OCI-M1 (cell line): ENCODE measurements at regions not wholly inside any gene's neighbourhood (a gene's known extent, or its start where the extent isn't known, plus 50 kb on each side); places are given as distances from the start of the nearest gene placed in this dataset.

Experiments used
- DNase-seq: peaks from one replicate; lab custom pipeline; 2025; lab: John Stamatoyannopoulos, UW

DNA sequence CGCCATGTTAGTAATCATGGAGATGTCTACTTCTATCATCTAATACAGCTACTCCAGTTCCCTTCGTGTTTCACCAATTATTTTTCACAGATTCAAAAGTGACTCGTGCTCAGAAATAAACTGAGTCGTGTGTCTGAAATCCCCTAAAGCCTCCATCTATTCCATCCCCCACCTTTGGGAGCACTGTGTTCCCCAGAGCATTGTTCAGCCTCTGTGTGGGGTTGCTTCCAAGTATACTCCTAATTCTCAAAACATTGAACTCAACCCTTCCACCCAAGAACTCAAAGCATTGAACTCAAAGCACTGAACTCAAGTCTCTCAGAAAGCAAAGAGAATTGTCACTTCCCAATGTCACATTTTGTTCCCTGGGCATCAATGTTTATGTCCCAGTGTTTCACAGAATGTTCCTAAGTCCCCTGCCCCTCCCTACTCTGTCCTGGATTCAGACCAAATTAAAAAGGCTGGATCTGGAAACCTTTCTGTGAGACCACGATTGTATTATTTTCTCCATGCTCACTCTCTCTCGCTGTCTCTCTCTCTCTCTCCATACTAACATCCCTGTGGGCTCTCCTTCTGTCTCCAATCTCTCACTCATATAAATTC is 138.5 kb upstream of the QRFPR start:
- no peak for DNase-seq

- DNase-seq, result no peak
These were observed 136.4 kb upstream of the QRFPR start for GRCh38 chr4:121517241-121517640.

GRCh38 chr4:121514443-121514842 is 133.6 kb upstream of the QRFPR start:
- no peak for DNase-seq

- no peak for DNase-seq
These were observed 129.6 kb upstream of the QRFPR start for GRCh38 chr4:121510341-121510874.

DNA sequence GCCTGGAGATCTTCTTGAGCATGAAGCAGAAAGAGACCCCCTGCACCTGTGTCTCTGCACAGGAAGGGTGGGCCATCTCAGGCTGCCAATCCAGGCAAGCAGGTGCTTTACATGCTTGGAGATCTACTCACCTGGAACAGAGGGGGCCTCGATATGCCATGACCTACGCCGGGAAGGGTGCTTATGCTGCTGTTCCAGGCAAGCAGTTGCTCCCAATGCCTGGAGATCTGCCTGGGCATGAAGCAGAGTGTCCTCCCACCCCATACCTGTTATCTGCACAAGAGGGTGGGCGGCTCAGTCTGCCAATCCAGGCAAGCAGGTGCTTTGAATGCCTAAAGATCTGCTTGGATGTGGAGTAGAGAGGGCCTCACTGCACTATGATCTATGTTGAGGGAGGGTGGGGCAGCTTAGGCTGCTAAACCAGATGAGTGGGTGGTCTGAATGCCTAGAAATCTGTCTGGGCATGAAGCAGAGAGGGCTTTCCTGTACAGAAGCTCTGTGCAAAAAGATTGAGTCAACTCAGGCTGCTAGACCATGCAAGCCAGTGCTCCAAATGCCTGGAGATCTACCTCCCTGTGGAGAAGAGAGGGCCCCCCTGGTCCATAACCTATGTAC is 104.5 kb upstream of the QRFPR start:
- DNase-seq, result no peak

- DNase-seq, result peak; percentile 58
These were observed 103.8 kb upstream of the QRFPR start for GRCh38 chr4:121484633-121485032.

- DNase-seq, result no peak
These were observed 99.0 kb upstream of the QRFPR start for GRCh38 chr4:121479808-121480207.

DNA sequence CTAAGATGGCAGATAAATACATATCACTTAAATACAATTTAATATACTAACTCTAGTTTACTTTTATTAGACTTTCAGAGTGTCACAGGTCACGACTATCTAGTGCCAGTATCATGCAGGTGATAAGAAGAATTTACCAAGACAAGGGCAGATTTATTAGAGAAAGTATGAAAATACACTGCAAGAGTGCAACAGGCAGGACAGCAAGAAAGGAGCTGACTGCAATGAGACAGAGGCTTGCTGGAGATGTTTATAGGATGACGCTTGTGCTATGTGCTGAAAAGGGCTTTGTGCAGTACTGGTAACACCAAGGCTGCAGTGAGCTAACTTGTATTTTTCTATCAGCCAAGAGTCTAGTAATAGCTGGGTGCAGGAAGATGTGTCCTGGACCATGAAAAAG is 96.7 kb upstream of the QRFPR start:
- DNase-seq, result no peak

- DNase-seq, result no peak
These were observed 96.3 kb upstream of the QRFPR start for GRCh38 chr4:121477079-121477478.

DNA sequence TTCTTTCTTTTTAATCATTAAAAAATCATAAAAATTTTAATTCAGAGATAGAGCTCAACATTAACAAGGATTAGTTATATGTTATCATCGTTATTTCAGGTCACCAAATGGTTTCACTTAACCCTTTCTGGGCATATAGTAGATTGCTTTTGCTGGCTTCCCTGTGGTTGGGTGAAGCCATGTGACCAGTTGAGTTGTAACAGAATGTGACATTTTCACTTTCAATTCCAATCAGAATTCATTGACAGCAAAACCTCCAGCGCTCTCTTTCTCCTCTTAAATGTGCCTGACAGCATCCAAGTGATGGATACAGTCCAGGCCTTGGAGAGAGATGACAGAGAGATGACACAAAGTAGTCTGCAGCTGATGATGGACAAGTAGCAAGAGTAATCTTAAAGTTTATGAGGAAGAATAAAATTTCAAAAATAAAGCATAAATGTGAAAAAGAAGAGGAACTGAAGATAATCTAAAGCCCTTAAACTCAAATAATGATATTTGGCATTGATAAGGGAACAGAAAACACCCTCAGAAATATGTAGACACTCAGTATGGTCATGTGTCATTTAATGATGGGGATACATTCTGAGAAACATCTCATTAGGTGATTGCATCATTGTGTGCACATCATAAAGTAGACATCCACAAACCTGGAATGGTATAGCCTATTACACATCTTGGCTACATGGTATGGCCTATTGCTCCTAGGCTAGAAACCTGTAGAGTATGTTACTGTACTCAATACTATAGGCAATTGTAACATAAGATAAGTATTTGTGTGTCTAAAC is 92.3 kb upstream of the QRFPR start:
- DNase-seq, result peak; percentile 64

GRCh38 chr4:121464854-121465253 is 84.0 kb upstream of the QRFPR start:
- DNase-seq, result no peak

- DNase-seq, result peak; percentile 82
These were observed 81.9 kb upstream of the QRFPR start for GRCh38 chr4:121462660-121463261.

- no peak for DNase-seq
These were observed 78.2 kb upstream of the QRFPR start for GRCh38 chr4:121459026-121459425.

DNA sequence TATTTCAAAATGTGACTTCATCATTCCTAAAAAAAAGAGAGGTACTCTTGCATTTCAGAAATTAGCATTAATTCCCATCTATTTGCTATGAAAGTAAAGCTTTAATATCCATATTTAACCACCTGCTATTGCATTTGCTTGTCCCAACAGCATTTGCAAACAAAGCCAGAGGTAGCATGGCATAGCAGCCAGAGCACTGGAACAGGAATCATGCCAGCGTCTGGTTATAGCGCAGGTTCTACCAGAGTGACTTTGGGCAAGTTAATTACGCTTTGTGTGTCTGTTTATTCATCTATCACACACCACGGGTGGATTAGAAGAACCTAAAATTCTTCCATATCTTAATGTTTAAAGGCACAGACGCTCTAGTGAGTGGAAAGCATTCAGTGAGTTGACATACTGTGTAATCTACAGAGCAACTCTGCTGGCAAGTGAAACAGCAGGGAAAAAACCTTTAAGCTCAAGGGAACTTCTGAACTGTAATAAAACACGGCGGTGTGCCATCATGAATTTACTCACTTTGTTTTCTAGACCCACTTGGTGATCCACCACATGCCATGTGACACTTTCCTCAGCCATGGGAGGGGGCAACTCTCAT is 76.6 kb upstream of the QRFPR start:
- DNase-seq, result no peak

- DNase-seq, result no peak
These were observed 74.5 kb upstream of the QRFPR start for GRCh38 chr4:121455285-121455684.

DNA sequence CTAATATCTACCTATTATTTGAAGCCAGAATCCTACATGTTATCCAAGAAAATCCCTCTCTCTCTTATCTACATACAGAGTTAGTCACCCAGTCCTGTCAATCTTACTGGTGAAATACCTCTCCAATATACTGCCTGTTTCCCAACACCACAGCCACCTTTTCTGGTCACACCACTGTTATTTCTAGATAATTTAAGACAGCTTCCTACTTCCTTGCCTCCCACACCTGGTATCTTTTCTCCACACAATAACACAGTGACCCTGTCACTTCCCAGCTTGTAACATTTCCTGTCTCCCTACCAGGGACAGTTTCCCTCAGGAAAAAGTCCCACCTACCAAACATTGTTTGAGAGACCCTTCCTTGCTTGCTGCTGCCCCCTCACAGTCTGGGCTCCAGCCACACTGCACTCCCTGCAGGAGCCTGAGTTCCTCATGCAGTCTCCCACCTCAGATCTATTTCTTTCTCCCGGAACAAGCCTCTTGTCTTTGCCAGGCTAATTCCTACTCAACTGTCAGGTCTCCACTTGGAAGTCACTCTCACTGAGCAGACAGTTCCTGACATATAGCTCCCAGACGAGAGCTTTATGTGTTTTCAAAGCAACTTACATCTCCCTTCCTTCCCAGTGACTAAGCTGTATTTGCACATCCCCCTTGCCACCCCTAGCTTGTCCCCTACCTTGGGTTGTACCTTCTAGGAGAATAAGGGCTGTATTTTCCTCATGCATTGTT is 73.6 kb upstream of the QRFPR start:
- no peak for DNase-seq

DNA sequence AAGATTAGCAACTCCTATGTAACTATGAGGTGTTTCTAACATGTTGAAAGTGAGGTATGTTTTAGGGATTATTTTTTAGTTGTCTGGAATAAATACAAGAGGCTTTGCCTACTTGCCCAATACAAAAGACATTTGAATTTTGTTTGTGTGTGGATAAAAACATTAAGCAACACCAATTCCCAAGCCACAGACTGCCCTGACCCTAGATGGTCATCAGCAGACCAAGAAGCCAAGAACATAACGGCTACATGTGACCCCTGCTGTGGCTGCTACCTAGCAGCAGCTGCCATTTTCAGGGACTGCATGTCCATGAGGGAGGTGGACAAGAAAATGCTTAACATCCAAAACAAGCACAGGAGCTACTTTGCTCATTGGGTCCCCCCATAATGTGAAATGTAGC is 70.5 kb upstream of the QRFPR start:
- DNase-seq, result no peak

- no peak for DNase-seq
These were observed 68.6 kb upstream of the QRFPR start for GRCh38 chr4:121449416-121449815.

DNA sequence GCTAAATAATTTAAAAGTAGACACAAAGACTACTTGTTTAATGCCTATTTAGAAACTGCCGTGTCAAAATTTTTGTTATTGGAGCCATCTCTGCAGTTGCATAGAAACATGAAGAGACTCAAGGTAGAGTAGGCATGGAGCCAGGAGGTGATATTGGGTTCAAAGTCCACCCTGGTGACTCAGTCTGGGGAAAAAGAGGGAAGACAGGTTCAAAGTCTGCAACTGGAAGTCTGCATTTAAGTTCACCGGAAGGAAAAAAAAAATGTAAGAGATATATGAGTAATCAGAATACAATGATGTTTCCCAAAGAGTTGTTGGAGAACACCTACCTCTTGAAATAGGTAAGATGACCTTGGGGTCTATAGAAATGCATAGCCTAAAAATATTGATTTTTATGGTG is 67.4 kb upstream of the QRFPR start:
- no peak for DNase-seq

DNA sequence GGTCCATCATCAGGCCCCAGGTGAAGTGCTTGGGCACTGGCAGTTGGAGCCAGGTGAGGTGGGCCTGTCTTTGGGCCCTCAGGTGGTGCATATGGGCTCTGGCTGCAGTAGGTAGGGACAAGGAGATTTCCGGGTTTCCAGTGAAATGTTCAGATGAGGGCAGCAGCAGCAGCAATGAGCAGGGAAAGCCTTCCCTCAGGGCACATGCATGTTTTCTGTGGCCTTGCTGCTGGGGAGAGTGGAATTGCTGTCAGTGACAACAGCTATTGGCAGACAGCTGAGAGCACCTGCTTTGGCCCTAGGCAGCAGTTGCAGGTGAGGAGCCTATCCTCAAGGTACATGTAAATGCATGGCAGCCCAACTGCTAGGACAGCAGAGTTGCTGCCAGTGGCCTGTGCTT is 58.9 kb upstream of the QRFPR start:
- DNase-seq, result no peak
